Activated T-cell treated with anti-CD3 and anti-CD28 coated beads for 24 hours (primary cell): ENCODE measurements at regions not wholly inside any gene's neighbourhood (a gene's known extent, or its start where the extent isn't known, plus 50 kb on each side); places are given as distances from the start of the nearest gene placed in this dataset.
"Not testable (repeated sequence)": the region's sequence is repeated elsewhere in the genome, so short reads cannot be mapped to it uniquely, and the experiment has no call there.

Experiments
- DNase-seq: peaks from one replicate; pipeline ENCODE4 v3.0.0-alpha.2; 2020; ENCODE audit warnings: low read depth

GRCh38 chr5:167284222-167284890 lies 1007.1 kb upstream of the WWC1 start:
- DNase-seq, result no peak

GRCh38 chr5:167285591-167285990 lies 1005.9 kb upstream of the WWC1 start:
- no peak for DNase-seq

GRCh38 chr5:167286891-167287290 lies 1004.6 kb upstream of the WWC1 start:
- no peak for DNase-seq

GRCh38 chr5:167290478-167290877 lies 1001.0 kb upstream of the WWC1 start:
- DNase-seq, result no peak

GRCh38 chr5:167294882-167295680 lies 996.4 kb upstream of the WWC1 start:
- no peak for DNase-seq

GRCh38 chr5:167295681-167296005 lies 995.8 kb upstream of the WWC1 start:
- no peak for DNase-seq

GRCh38 chr5:167296066-167296465 lies 995.4 kb upstream of the WWC1 start:
- no peak for DNase-seq

GRCh38 chr5:167296661-167297060 lies 994.8 kb upstream of the WWC1 start:
- DNase-seq, result no peak

GRCh38 chr5:167299861-167300260 lies 991.6 kb upstream of the WWC1 start:
- not testable (repeated sequence) for DNase-seq

- DNase-seq, result no peak
Measured at GRCh38 chr5:167303582-167303981, 987.9 kb upstream of the WWC1 start.

GRCh38 chr5:167304834-167305469 lies 986.5 kb upstream of the WWC1 start:
- no peak for DNase-seq

GRCh38 chr5:167305591-167306213 lies 985.7 kb upstream of the WWC1 start:
- no peak for DNase-seq

GRCh38 chr5:167307042-167307441 lies 984.4 kb upstream of the WWC1 start:
- no peak for DNase-seq

- no peak for DNase-seq
Measured at GRCh38 chr5:167308466-167308865, 983.0 kb upstream of the WWC1 start.

- no peak for DNase-seq
Measured at GRCh38 chr5:167309941-167310517, 981.4 kb upstream of the WWC1 start.

- no peak for DNase-seq
Measured at GRCh38 chr5:167311340-167311739, 980.1 kb upstream of the WWC1 start.

- DNase-seq, result no peak
Measured at GRCh38 chr5:167312225-167312624, 979.2 kb upstream of the WWC1 start.

- DNase-seq, result no peak
Measured at GRCh38 chr5:167315762-167316161, 975.7 kb upstream of the WWC1 start.

- no peak for DNase-seq
Measured at GRCh38 chr5:167317884-167318283, 973.6 kb upstream of the WWC1 start.

GRCh38 chr5:167319243-167319642 lies 972.2 kb upstream of the WWC1 start:
- no peak for DNase-seq

- no peak for DNase-seq
Measured at GRCh38 chr5:167320019-167320418, 971.4 kb upstream of the WWC1 start.

- DNase-seq, result no peak
Measured at GRCh38 chr5:167332309-167332708, 959.1 kb upstream of the WWC1 start.
